HepG2 (cell line): ENCODE measurements at regions not wholly inside any gene's neighbourhood (a gene's known extent, or its start where the extent isn't known, plus 50 kb on each side); places are given as distances from the start of the nearest gene placed in this dataset.

ENCODE experiments used
- GABPA ChIP-seq, 2 experiments: IDR thresholded peaks; 2 replicates each; pipeline ENCODE4 v1.6.1; 2011 to 2016; ENCODE audit warnings: low read depth in 2 of 2, low read length in 1 of 2, missing biosample characterization in 1 of 2, missing genetic modification characterization in 1 of 2
- MEIS2 ChIP-seq: sonication (generic); formaldehyde crosslinking; IDR thresholded peaks from 2 replicates; pipeline ENCODE4 v1.9.0; 2021; ENCODE audit warnings: mild to moderate bottlenecking, missing genetic modification reagents
- MTF1 ChIP-seq: sonication (generic); formaldehyde crosslinking; IDR thresholded peaks from 2 replicates; pipeline ENCODE4 v1.5.0; 2020; ENCODE audit warnings: missing genetic modification reagents

DNA sequence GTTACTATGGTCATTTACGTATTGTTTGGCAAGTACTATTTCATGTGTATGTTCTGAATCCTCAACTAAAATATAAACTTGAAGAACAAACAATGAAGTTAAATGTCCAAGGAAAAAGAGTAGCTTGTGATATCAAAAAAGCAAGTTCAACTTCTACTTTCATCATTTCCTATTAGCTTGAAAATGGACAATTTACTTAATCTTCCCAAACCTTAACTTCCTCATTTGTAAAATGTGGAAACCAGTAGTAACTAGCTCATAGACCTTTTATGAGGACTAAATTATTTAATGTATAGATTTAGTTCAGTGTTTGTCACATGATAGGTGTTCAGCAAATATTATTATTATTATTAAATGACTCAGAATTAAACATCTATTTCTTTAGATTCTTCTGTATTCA lies 276.8 kb upstream of the TET2 start:
- no peak for TF ChIP-seq GABPA (IDR thresholded peaks at IDR 0.05; ENCODE audit: low read depth, low read length)
- no peak for TF ChIP-seq GABPA (CRISPR knock-in tag; IDR thresholded peaks at IDR 0.05; ENCODE audit: low read depth)
- TF ChIP-seq MEIS2 = no peak
- TF ChIP-seq MTF1 = no peak
